IMR-90 (cell line): ENCODE measurements at regions not wholly inside any gene's neighbourhood (a gene's known extent, or its start where the extent isn't known, plus 50 kb on each side); places are given as distances from the start of the nearest gene placed in this dataset.

Experiments
- ATAC-seq: fragments of 200-7000 bp; cut with Tn5 transposase; 2 replicates; pipeline ENCODE4 v1.9.1; 2020; ENCODE audit warnings: low read depth, mild to moderate bottlenecking, moderate library complexity
- BruUV-seq: library from RNA; stranded (reverse); fragments of 400-500 nt; replicated peaks from 2 replicates; lab custom pipeline; 2021; lab: Mats Ljungman, UMichigan
- CTCF ChIA-PET: fragments of 300-600 bp; formaldehyde crosslinking; extraction: SDS; loops from one replicate; lab custom pipeline; 2021; ENCODE audit warnings: antibody characterized with exemption; lab: Yijun Ruan, JAX
- POLR2A ChIA-PET: fragments of 300-600 bp; sonication (Branson Sonifier 250); formaldehyde crosslinking; loops from one replicate; lab custom pipeline; 2022; ENCODE audit warnings: antibody characterized with exemption; ENCODE audit not compliant: unreplicated experiment; lab: Charles Lee
- DNase-seq: peaks from one replicate; pipeline ENCODE4 v3.0.0; 2013
- H2AFZ ChIP-seq: replicated peaks from 2 replicates; pipeline ENCODE3; 2013; ENCODE audit warnings: low read length, mild to moderate bottlenecking; ENCODE audit not compliant: poor library complexity
- H2AK5ac ChIP-seq: 2 replicates; pipeline ENCODE4 v1.6.1; 2013; ENCODE audit warnings: low read depth, low read length, inconsistent platforms
- H2AK9ac ChIP-seq: replicated peaks from 2 replicates; pipeline ENCODE3; 2013; ENCODE audit warnings: mild to moderate bottlenecking, low read depth, low read length, moderate library complexity; ENCODE audit not compliant: poor library complexity
- H2BK120ac ChIP-seq: 2 replicates; pipeline ENCODE4 v1.6.1; 2013; ENCODE audit warnings: low read depth, low read length, inconsistent platforms
- H2BK15ac ChIP-seq: 3 replicates; pipeline ENCODE4 v1.6.1; 2013; ENCODE audit warnings: low read depth, low read length, inconsistent platforms
- H2BK20ac ChIP-seq: 2 replicates; pipeline ENCODE4 v1.6.1; 2013; ENCODE audit warnings: low read depth, mild to moderate bottlenecking, inconsistent platforms, low read length, moderate library complexity
- H2BK5ac ChIP-seq: 2 replicates; pipeline ENCODE4 v1.6.1; 2013; ENCODE audit warnings: mild to moderate bottlenecking, low read depth, low read length, inconsistent platforms; ENCODE audit not compliant: poor library complexity, severe bottlenecking
- H3K14ac ChIP-seq: replicated peaks from 2 replicates; pipeline ENCODE4 v1.6.1; 2013; ENCODE audit warnings: low read depth, low read length, inconsistent platforms
- H3K18ac ChIP-seq: 2 replicates; pipeline ENCODE4 v1.6.1; 2013; ENCODE audit warnings: low read depth, low read length, control low read depth
- H3K23ac ChIP-seq: 2 replicates; pipeline ENCODE4 v1.6.1; 2013; ENCODE audit warnings: low read depth, low read length, inconsistent platforms
- H3K27ac ChIP-seq: 2 replicates; pipeline ENCODE4 v1.5.1; 2013; ENCODE audit warnings: mild to moderate bottlenecking, control low read depth, low read length; ENCODE audit not compliant: insufficient read depth
- H3K27me3 ChIP-seq: 2 replicates; pipeline ENCODE4 v1.6.1; 2013; ENCODE audit warnings: low read length; ENCODE audit not compliant: control insufficient read depth, insufficient read depth
- H3K36me3 ChIP-seq: 2 replicates; pipeline ENCODE4 v1.6.1; 2013; ENCODE audit warnings: low read length, mixed read lengths; ENCODE audit not compliant: control insufficient read depth, insufficient read depth
- H3K4ac ChIP-seq: 2 replicates; pipeline ENCODE4 v1.6.1; 2013; ENCODE audit warnings: low read depth, low read length, inconsistent platforms
- H3K4me1 ChIP-seq: 2 replicates; pipeline ENCODE4 v1.6.1; 2013; ENCODE audit warnings: low read length, mixed read lengths; ENCODE audit not compliant: control insufficient read depth, insufficient read depth
- H3K4me2 ChIP-seq: 2 replicates; pipeline ENCODE4 v1.6.1; 2013; ENCODE audit warnings: low read depth, mild to moderate bottlenecking, control low read depth, low read length, moderate library complexity
- H3K4me3 ChIP-seq: 2 replicates; pipeline ENCODE4 v1.5.1; 2013; ENCODE audit warnings: low read depth, mild to moderate bottlenecking, control low read depth, low read length, moderate library complexity; ENCODE audit not compliant: insufficient read depth
- H3K56ac ChIP-seq: 2 replicates; pipeline ENCODE4 v1.6.1; 2013; ENCODE audit warnings: low read length, inconsistent platforms; ENCODE audit not compliant: insufficient read depth; ENCODE audit errors: extremely low read depth
- H3K79me1 ChIP-seq, 2 experiments: 2 replicates each; pipeline ENCODE4 v1.6.1; 2013; ENCODE audit warnings: low read length in 2 of 2, inconsistent platforms in 1 of 2, low read depth in 1 of 2
- H3K9ac ChIP-seq: 2 replicates; pipeline ENCODE4 v1.6.1; 2013; ENCODE audit warnings: low read depth, low read length, control low read depth
- H3K9me1 ChIP-seq: 2 replicates; pipeline ENCODE4 v1.6.1; 2013; ENCODE audit warnings: low read length, inconsistent platforms; ENCODE audit not compliant: insufficient read depth
- H3K9me3 ChIP-seq: 2 replicates; pipeline ENCODE4 v1.6.1; 2013; ENCODE audit warnings: low read length; ENCODE audit not compliant: control insufficient read depth, insufficient read depth
- H4K20me1 ChIP-seq: 2 replicates; pipeline ENCODE4 v1.6.1; 2013; ENCODE audit warnings: low read length, inconsistent platforms; ENCODE audit not compliant: insufficient read depth
- H4K5ac ChIP-seq: 2 replicates; pipeline ENCODE4 v1.6.1; 2013; ENCODE audit warnings: mild to moderate bottlenecking, low read depth, low read length, control low read depth
- H4K8ac ChIP-seq, 2 experiments: 2 replicates each; pipeline ENCODE4 v1.6.1; 2013; ENCODE audit warnings: low read depth in 2 of 2, low read length in 2 of 2, control low read depth in 1 of 2, inconsistent platforms in 1 of 2
- H4K91ac ChIP-seq: 2 replicates; pipeline ENCODE4 v1.6.1; 2013; ENCODE audit warnings: low read depth, low read length, inconsistent platforms; ENCODE audit not compliant: insufficient read depth
- CTCF ChIP-seq: conservative IDR thresholded peaks from 2 replicates; pipeline ENCODE4 v1.5.1; 2012; ENCODE audit warnings: mild to moderate bottlenecking, low read depth, low read length, improper control_type of control experiment
- FOS ChIP-seq: fragments of 150-350 bp; IDR thresholded peaks from 2 replicates; pipeline ENCODE4 v1.6.1; 2016; ENCODE audit warnings: low read depth, low read length
- MAFK ChIP-seq: IDR thresholded peaks from 2 replicates; pipeline ENCODE4 v1.6.1; 2012; ENCODE audit warnings: low read depth, low read length, improper control_type of control experiment
- MAZ ChIP-seq: IDR thresholded peaks from 2 replicates; pipeline ENCODE4 v1.6.1; 2012; ENCODE audit warnings: low read depth, mild to moderate bottlenecking, low read length, improper control_type of control experiment, moderate library complexity, borderline replicate concordance
- MXI1 ChIP-seq: IDR thresholded peaks from 2 replicates; pipeline ENCODE4 v1.6.1; 2012; ENCODE audit warnings: low read depth, mild to moderate bottlenecking, low read length, moderate library complexity, borderline replicate concordance
- NFE2L2 ChIP-seq: fragments of 150-350 bp; IDR thresholded peaks from 2 replicates; pipeline ENCODE4 v1.6.1; 2016; ENCODE audit warnings: low read depth, mild to moderate bottlenecking, low read length
- POLR2A ChIP-seq: IDR thresholded peaks from 2 replicates; pipeline ENCODE4 v1.6.1; 2012; ENCODE audit warnings: mild to moderate bottlenecking, low read depth, low read length
- RAD21 ChIP-seq: IDR thresholded peaks from 2 replicates; pipeline ENCODE4 v1.6.1; 2012; ENCODE audit warnings: low read length, improper control_type of control experiment
- RCOR1 ChIP-seq: IDR thresholded peaks from 2 replicates; pipeline ENCODE4 v1.6.1; 2012; ENCODE audit warnings: mild to moderate bottlenecking, low read length, improper control_type of control experiment; ENCODE audit not compliant: insufficient replicate concordance
- RFX5 ChIP-seq: IDR thresholded peaks from 2 replicates; pipeline ENCODE4 v1.8.0; 2012; ENCODE audit warnings: low read depth, mild to moderate bottlenecking, low read length, moderate library complexity
- USF2 ChIP-seq: fragments of 150-350 bp; IDR thresholded peaks from 2 replicates; pipeline ENCODE4 v1.6.1; 2017; ENCODE audit warnings: mild to moderate bottlenecking, antibody characterized with exemption, low read length, low read depth
- WGBS, 2 experiments: methylation state at CpG; one replicate each; pipeline versions ENCODE4 v1.1.5 to v1.1.7; 2013; ENCODE audit warnings: missing lambda C conversion rate in 2 of 2; ENCODE audit not compliant: insufficient read length in 1 of 2; ENCODE audit errors: extremely low coverage in 2 of 2; 5-methylcytosine and 5-hydroxymethylcytosine counted together
- dilution Hi-C: fragments of 300-500 bp; cut with HindIII; formaldehyde crosslinking; loops from one replicate; pipeline ENCODE4 v1.14.3; 2018; ENCODE audit warnings: low sequenced_read_pairs; ENCODE audit not compliant: unreplicated experiment
- in situ Hi-C: fragments of 300-500 bp; cut with MboI; formaldehyde crosslinking; loops from 3 replicates; pipeline ENCODE4 v1.14.3; 2019; ENCODE audit warnings: low sequenced_read_pairs, inconsistent platforms, mixed read lengths
- intact Hi-C: fragments of 100-400 bp; cut with micrococcal nuclease; formaldehyde crosslinking; loops from 2 replicates; pipeline ENCODE4 v1.10.0; 2022

GRCh38 chr3:95254758-95255157, 1191.9 kb downstream of the NSUN3 start:
- no peak overlapping the region for H2AFZ ChIP-seq

More at GRCh38 chr3:95254758-95255157, 1191.9 kb downstream of the NSUN3 start:
- in situ Hi-C loops: no loop called here
- H2BK5ac ChIP-seq: no peak overlapping the region
- H3K9ac ChIP-seq: no peak overlapping the region
- H3K56ac ChIP-seq: no peak overlapping the region
- no peak overlapping the region for H2AK9ac ChIP-seq
- H3K4me1 ChIP-seq: no peaks in the 10 kb centered on the region
- no peaks in the 10 kb centered on the region for H3K27me3 ChIP-seq
- H2AK5ac ChIP-seq: no peak overlapping the region
- no peak overlapping the region for H2BK120ac ChIP-seq
- TF ChIP-seq MXI1 (no peak), RCOR1 (no peak), RAD21 (no peak), MAFK (no peak), CTCF (no peak), MAZ (no peak), NFE2L2 (no peak), RFX5 (no peak), FOS (no peak), POLR2A (no peak), USF2 (no peak)
- H3K4ac ChIP-seq: no peak overlapping the region
- H4K91ac ChIP-seq: no peak overlapping the region
- ChIA-PET CTCF (no interaction called here), POLR2A (no interaction called here)
- H2BK20ac ChIP-seq: no peak overlapping the region
- BruUV-seq: no TSS peak
- WGBS, 2 experiments: no CpG with 5 or more reads among the region's 6 CpGs
- dilution Hi-C loops: no loop called here
- no peak overlapping the region for H2BK15ac ChIP-seq
- no peak overlapping the region for H3K14ac ChIP-seq
- H4K8ac ChIP-seq: no peak overlapping the region
- no peak overlapping the region for H3K4me3 ChIP-seq
- no peak overlapping the region for H3K23ac ChIP-seq
- H3K4me2 ChIP-seq: no peak overlapping the region
- intact Hi-C loops: no loop called here
- H3K18ac ChIP-seq: no peak overlapping the region
- H3K36me3 ChIP-seq: no peaks in the 10 kb centered on the region
- ATAC-seq: no peak
- H3K9me3 ChIP-seq: peaks cover 4% of the 10 kb centered on the region
- no peaks in the 10 kb centered on the region for H4K20me1 ChIP-seq
- H3K27ac ChIP-seq: no peak overlapping the region
- no peaks in the 10 kb centered on the region for H3K79me1 ChIP-seq
- no peak overlapping the region for H4K5ac ChIP-seq
- no peaks in the 10 kb centered on the region for H3K9me1 ChIP-seq
- no peak for DNase-seq
